ENCODE measurements at regions not wholly inside any gene's neighbourhood (a gene's known extent, or its start where the extent isn't known, plus 50 kb on each side); places are given as distances from the start of the nearest gene placed in this dataset.

GRCh38 chr1:14247666-14248065 is 350.8 kb upstream of the KAZN start:
- peaks cover 0 to 3% (median 0%) of the 10 kb centered on the region in 5 donors for H3K27me3 ChIP-seq (ENCODE audit: control insufficient read depth in 5 of 5, insufficient read depth in 4 of 5, low read length in 5 of 5)
- H3K27ac ChIP-seq (ENCODE audit: low read depth, low read length), result no peak overlapping the region
- H3K9ac ChIP-seq (ENCODE audit: low read length in 5 of 5), result no peak overlapping the region
- no peak overlapping the region for H3K4me3 ChIP-seq (ENCODE audit: low read depth in 1 of 5, low read length in 5 of 5)
- H3K4me1 ChIP-seq (ENCODE audit: control insufficient read depth in 5 of 5, insufficient read depth in 5 of 5, low read length in 5 of 5), result peaks cover 0 to 2% (median 0%) of the 10 kb centered on the region in 5 donors
- H3K9me3 ChIP-seq (ENCODE audit: control insufficient read depth in 5 of 5, low read length in 5 of 5), result peaks cover 0 to 4% (median 0%) of the 10 kb centered on the region in 5 donors
- H3K36me3 ChIP-seq (ENCODE audit: control insufficient read depth in 5 of 5, insufficient read depth in 5 of 5, low read length in 5 of 5), result no peaks in the 10 kb centered on the region

GRCh38 chr1:14251871-14252270 is 346.6 kb upstream of the KAZN start:
- Histone ChIP-seq H3K9me3 (ENCODE audit: control insufficient read depth in 5 of 5, low read length in 5 of 5) (peaks cover 0 to 6% (median 0%) of the 10 kb centered on the region in 5 donors), H3K4me1 (ENCODE audit: control insufficient read depth in 5 of 5, insufficient read depth in 5 of 5, low read length in 5 of 5) (peaks cover 0 to 9% (median 3%) of the 10 kb centered on the region in 5 donors), H3K27me3 (ENCODE audit: control insufficient read depth in 5 of 5, insufficient read depth in 4 of 5, low read length in 5 of 5) (no peaks in the 10 kb centered on the region), H3K36me3 (ENCODE audit: control insufficient read depth in 5 of 5, insufficient read depth in 5 of 5, low read length in 5 of 5) (no peaks in the 10 kb centered on the region), H3K4me3 (ENCODE audit: low read depth in 1 of 5, low read length in 5 of 5) (no peak overlapping the region), H3K9ac (ENCODE audit: low read length in 5 of 5) (no peak overlapping the region), H3K27ac (ENCODE audit: low read depth, low read length) (no peak overlapping the region)

- H3K9me3 ChIP-seq (ENCODE audit: control insufficient read depth in 5 of 5, low read length in 5 of 5), result peaks cover 0 to 6% (median 0%) of the 10 kb centered on the region in 5 donors
- H3K27ac ChIP-seq (ENCODE audit: low read depth, low read length), result no peak overlapping the region
- no peaks in the 10 kb centered on the region for H3K36me3 ChIP-seq (ENCODE audit: control insufficient read depth in 5 of 5, insufficient read depth in 5 of 5, low read length in 5 of 5)
- H3K4me3 ChIP-seq (ENCODE audit: low read depth in 1 of 5, low read length in 5 of 5), result no peak overlapping the region
- H3K4me1 ChIP-seq (ENCODE audit: control insufficient read depth in 5 of 5, insufficient read depth in 5 of 5, low read length in 5 of 5), result peaks cover 0 to 9% (median 3%) of the 10 kb centered on the region in 5 donors
- H3K27me3 ChIP-seq (ENCODE audit: control insufficient read depth in 5 of 5, insufficient read depth in 4 of 5, low read length in 5 of 5), result no peaks in the 10 kb centered on the region
- H3K9ac ChIP-seq (ENCODE audit: low read length in 5 of 5), result no peak overlapping the region
Measured at GRCh38 chr1:14253676-14254075, 344.8 kb upstream of the KAZN start.

GRCh38 chr1:14254251-14254650 is 344.2 kb upstream of the KAZN start:
- H3K9me3 ChIP-seq (ENCODE audit: control insufficient read depth in 5 of 5, low read length in 5 of 5), result peaks cover 0 to 3% (median 0%) of the 10 kb centered on the region in 5 donors
- no peak overlapping the region for H3K27ac ChIP-seq (ENCODE audit: low read depth, low read length)
- no peak overlapping the region for H3K9ac ChIP-seq (ENCODE audit: low read length in 5 of 5)
- no peaks in the 10 kb centered on the region for H3K27me3 ChIP-seq (ENCODE audit: control insufficient read depth in 5 of 5, insufficient read depth in 4 of 5, low read length in 5 of 5)
- no peaks in the 10 kb centered on the region for H3K36me3 ChIP-seq (ENCODE audit: control insufficient read depth in 5 of 5, insufficient read depth in 5 of 5, low read length in 5 of 5)
- H3K4me1 ChIP-seq (ENCODE audit: control insufficient read depth in 5 of 5, insufficient read depth in 5 of 5, low read length in 5 of 5), result peaks cover 0 to 14% (median 8%) of the 10 kb centered on the region in 5 donors
- no peak overlapping the region for H3K4me3 ChIP-seq (ENCODE audit: low read depth in 1 of 5, low read length in 5 of 5)

GRCh38 chr1:14255233-14255632 is 343.3 kb upstream of the KAZN start:
- no peak overlapping the region for H3K27ac ChIP-seq (ENCODE audit: low read depth, low read length)
- H3K36me3 ChIP-seq (ENCODE audit: control insufficient read depth in 5 of 5, insufficient read depth in 5 of 5, low read length in 5 of 5), result no peaks in the 10 kb centered on the region

GRCh38 chr1:14255711-14256110 is 342.8 kb upstream of the KAZN start:
- no peaks in the 10 kb centered on the region for H3K27me3 ChIP-seq (ENCODE audit: control insufficient read depth in 5 of 5, insufficient read depth in 4 of 5, low read length in 5 of 5)
- H3K4me1 ChIP-seq (ENCODE audit: control insufficient read depth in 5 of 5, insufficient read depth in 5 of 5, low read length in 5 of 5), result peaks cover 0 to 14% (median 12%) of the 10 kb centered on the region in 5 donors
- no peak overlapping the region for H3K27ac ChIP-seq (ENCODE audit: low read depth, low read length)
- H3K9me3 ChIP-seq (ENCODE audit: control insufficient read depth in 5 of 5, low read length in 5 of 5), result peaks cover 0 to 3% (median 0%) of the 10 kb centered on the region in 5 donors
- H3K36me3 ChIP-seq (ENCODE audit: control insufficient read depth in 5 of 5, insufficient read depth in 5 of 5, low read length in 5 of 5), result no peaks in the 10 kb centered on the region
- H3K4me3 ChIP-seq (ENCODE audit: low read depth in 1 of 5, low read length in 5 of 5), result no peak overlapping the region
- H3K9ac ChIP-seq (ENCODE audit: low read length in 5 of 5), result no peak overlapping the region

More at GRCh38 chr1:14255233-14255632, 343.3 kb upstream of the KAZN start:
- Histone ChIP-seq H3K9me3 (ENCODE audit: control insufficient read depth in 5 of 5, low read length in 5 of 5) (peaks cover 0 to 3% (median 0%) of the 10 kb centered on the region in 5 donors), H3K4me1 (ENCODE audit: control insufficient read depth in 5 of 5, insufficient read depth in 5 of 5, low read length in 5 of 5) (peaks cover 0 to 14% (median 12%) of the 10 kb centered on the region in 5 donors), H3K9ac (ENCODE audit: low read length in 5 of 5) (no peak overlapping the region), H3K27me3 (ENCODE audit: control insufficient read depth in 5 of 5, insufficient read depth in 4 of 5, low read length in 5 of 5) (no peaks in the 10 kb centered on the region), H3K4me3 (ENCODE audit: low read depth in 1 of 5, low read length in 5 of 5) (no peak overlapping the region)

- Histone ChIP-seq H3K36me3 (ENCODE audit: control insufficient read depth in 5 of 5, insufficient read depth in 5 of 5, low read length in 5 of 5) (no peaks in the 10 kb centered on the region), H3K4me3 (ENCODE audit: low read depth in 1 of 5, low read length in 5 of 5) (peak overlapping the region in 3 of 5 donors; percentile 2 to 24 (median 17)), H3K27ac (ENCODE audit: low read depth, low read length) (peak overlapping the region; percentile 39), H3K4me1 (ENCODE audit: control insufficient read depth in 5 of 5, insufficient read depth in 5 of 5, low read length in 5 of 5) (peaks cover 0 to 11% (median 9%) of the 10 kb centered on the region in 5 donors), H3K9ac (ENCODE audit: low read length in 5 of 5) (no peak overlapping the region), H3K9me3 (ENCODE audit: control insufficient read depth in 5 of 5, low read length in 5 of 5) (peaks cover 0 to 3% (median 0%) of the 10 kb centered on the region in 5 donors), H3K27me3 (ENCODE audit: control insufficient read depth in 5 of 5, insufficient read depth in 4 of 5, low read length in 5 of 5) (no peaks in the 10 kb centered on the region)
Measured at GRCh38 chr1:14259191-14259757, 339.2 kb upstream of the KAZN start.

- no peaks in the 10 kb centered on the region for H3K36me3 ChIP-seq (ENCODE audit: control insufficient read depth in 5 of 5, insufficient read depth in 5 of 5, low read length in 5 of 5)
- no peak overlapping the region for H3K9ac ChIP-seq (ENCODE audit: low read length in 5 of 5)
- peaks cover 0 to 3% (median 0%) of the 10 kb centered on the region in 5 donors for H3K9me3 ChIP-seq (ENCODE audit: control insufficient read depth in 5 of 5, low read length in 5 of 5)
- H3K4me1 ChIP-seq (ENCODE audit: control insufficient read depth in 5 of 5, insufficient read depth in 5 of 5, low read length in 5 of 5), result peaks cover 0 to 9% (median 7%) of the 10 kb centered on the region in 5 donors
- no peak overlapping the region for H3K4me3 ChIP-seq (ENCODE audit: low read depth in 1 of 5, low read length in 5 of 5)
- H3K27me3 ChIP-seq (ENCODE audit: control insufficient read depth in 5 of 5, insufficient read depth in 4 of 5, low read length in 5 of 5), result no peaks in the 10 kb centered on the region
- no peak overlapping the region for H3K27ac ChIP-seq (ENCODE audit: low read depth, low read length)
Measured at GRCh38 chr1:14260480-14260879, 338.0 kb upstream of the KAZN start.

GRCh38 chr1:14261395-14261794 is 337.1 kb upstream of the KAZN start:
- Histone ChIP-seq H3K4me3 (ENCODE audit: low read depth in 1 of 5, low read length in 5 of 5) (no peak overlapping the region), H3K9ac (ENCODE audit: low read length in 5 of 5) (no peak overlapping the region)

GRCh38 chr1:14262637-14263036 is 335.8 kb upstream of the KAZN start:
- peaks cover 0 to 9% (median 7%) of the 10 kb centered on the region in 5 donors for H3K4me1 ChIP-seq (ENCODE audit: control insufficient read depth in 5 of 5, insufficient read depth in 5 of 5, low read length in 5 of 5)
- no peak overlapping the region for H3K9ac ChIP-seq (ENCODE audit: low read length in 5 of 5)
- H3K27me3 ChIP-seq (ENCODE audit: control insufficient read depth in 5 of 5, insufficient read depth in 4 of 5, low read length in 5 of 5), result no peaks in the 10 kb centered on the region
- H3K9me3 ChIP-seq (ENCODE audit: control insufficient read depth in 5 of 5, low read length in 5 of 5), result no peaks in the 10 kb centered on the region
- no peak overlapping the region for H3K27ac ChIP-seq (ENCODE audit: low read depth, low read length)
- H3K36me3 ChIP-seq (ENCODE audit: control insufficient read depth in 5 of 5, insufficient read depth in 5 of 5, low read length in 5 of 5), result no peaks in the 10 kb centered on the region
- no peak overlapping the region for H3K4me3 ChIP-seq (ENCODE audit: low read depth in 1 of 5, low read length in 5 of 5)

More at GRCh38 chr1:14261395-14261794, 337.1 kb upstream of the KAZN start:
- Histone ChIP-seq H3K27ac (ENCODE audit: low read depth, low read length) (no peak overlapping the region), H3K36me3 (ENCODE audit: control insufficient read depth in 5 of 5, insufficient read depth in 5 of 5, low read length in 5 of 5) (no peaks in the 10 kb centered on the region), H3K27me3 (ENCODE audit: control insufficient read depth in 5 of 5, insufficient read depth in 4 of 5, low read length in 5 of 5) (no peaks in the 10 kb centered on the region), H3K4me1 (ENCODE audit: control insufficient read depth in 5 of 5, insufficient read depth in 5 of 5, low read length in 5 of 5) (peaks cover 0 to 9% (median 7%) of the 10 kb centered on the region in 5 donors), H3K9me3 (ENCODE audit: control insufficient read depth in 5 of 5, low read length in 5 of 5) (peaks cover 0 to 3% (median 0%) of the 10 kb centered on the region in 5 donors)
